ENCODE measurements at regions not wholly inside any gene's neighbourhood (a gene's known extent, or its start where the extent isn't known, plus 50 kb on each side); places are given as distances from the start of the nearest gene placed in this dataset.

GRCh38 chr9:81377921-81378320, 311.4 kb downstream of the TLE1 start:
- CTCF ChIA-PET, result interaction anchor here (1.3 kb wide), 1 partner anchor 20 kb away, joined by 3 read pairs; no protein-coding TSS in a partner anchor
- Histone ChIP-seq H3K27ac (ENCODE audit: low read depth, low read length) (no peak overlapping the region), H3K36me3 (ENCODE audit: insufficient read depth, low read length) (no peaks in the 10 kb centered on the region), H3K4me1 (ENCODE audit: insufficient read depth, low read length) (no peaks in the 10 kb centered on the region), H3K27me3 (ENCODE audit: insufficient read depth, low read length, poor library complexity, severe bottlenecking) (no peaks in the 10 kb centered on the region), H3K9me3 (ENCODE audit: low read length) (no peaks in the 10 kb centered on the region), H3K4me3 (ENCODE audit: low read length) (no peak overlapping the region)
- POLR2A ChIA-PET, result no interaction called here
- H3K36me3 Mint-ChIP-seq, result no peaks in the 10 kb centered on the region
- no peak for DNase-seq
- H3K27ac Mint-ChIP-seq, result no peak overlapping the region
- H3K4me1 Mint-ChIP-seq, result no peaks in the 10 kb centered on the region
- H3K9me3 Mint-ChIP-seq, result peaks cover 0 to 24% (median 4%) of the 10 kb centered on the region in 5 donors
- no peak overlapping the region for H3K4me3 Mint-ChIP-seq
- no peaks in the 10 kb centered on the region for H3K27me3 Mint-ChIP-seq

- no peak for DNase-seq
- Histone ChIP-seq H3K27me3 (ENCODE audit: insufficient read depth, low read length, poor library complexity, severe bottlenecking) (no peaks in the 10 kb centered on the region), H3K4me3 (ENCODE audit: low read length) (no peak overlapping the region), H3K4me1 (ENCODE audit: insufficient read depth, low read length) (no peaks in the 10 kb centered on the region), H3K9me3 (ENCODE audit: low read length) (no peaks in the 10 kb centered on the region), H3K36me3 (ENCODE audit: insufficient read depth, low read length) (no peaks in the 10 kb centered on the region), H3K27ac (ENCODE audit: low read depth, low read length) (no peak overlapping the region)
- no peak overlapping the region for H3K27ac Mint-ChIP-seq
- peaks cover 0 to 25% (median 4%) of the 10 kb centered on the region in 5 donors for H3K9me3 Mint-ChIP-seq
- H3K27me3 Mint-ChIP-seq, result no peaks in the 10 kb centered on the region
- H3K36me3 Mint-ChIP-seq, result no peaks in the 10 kb centered on the region
- POLR2A ChIA-PET, result no interaction called here
- no peak overlapping the region for H3K4me3 Mint-ChIP-seq
- H3K4me1 Mint-ChIP-seq, result no peaks in the 10 kb centered on the region
- CTCF ChIA-PET, result interaction anchor here (1.3 kb wide), 1 partner anchor 20 kb away, joined by 3 read pairs; no protein-coding TSS in a partner anchor
These were observed 312.0 kb downstream of the TLE1 start for GRCh38 chr9:81377320-81377719.

DNA sequence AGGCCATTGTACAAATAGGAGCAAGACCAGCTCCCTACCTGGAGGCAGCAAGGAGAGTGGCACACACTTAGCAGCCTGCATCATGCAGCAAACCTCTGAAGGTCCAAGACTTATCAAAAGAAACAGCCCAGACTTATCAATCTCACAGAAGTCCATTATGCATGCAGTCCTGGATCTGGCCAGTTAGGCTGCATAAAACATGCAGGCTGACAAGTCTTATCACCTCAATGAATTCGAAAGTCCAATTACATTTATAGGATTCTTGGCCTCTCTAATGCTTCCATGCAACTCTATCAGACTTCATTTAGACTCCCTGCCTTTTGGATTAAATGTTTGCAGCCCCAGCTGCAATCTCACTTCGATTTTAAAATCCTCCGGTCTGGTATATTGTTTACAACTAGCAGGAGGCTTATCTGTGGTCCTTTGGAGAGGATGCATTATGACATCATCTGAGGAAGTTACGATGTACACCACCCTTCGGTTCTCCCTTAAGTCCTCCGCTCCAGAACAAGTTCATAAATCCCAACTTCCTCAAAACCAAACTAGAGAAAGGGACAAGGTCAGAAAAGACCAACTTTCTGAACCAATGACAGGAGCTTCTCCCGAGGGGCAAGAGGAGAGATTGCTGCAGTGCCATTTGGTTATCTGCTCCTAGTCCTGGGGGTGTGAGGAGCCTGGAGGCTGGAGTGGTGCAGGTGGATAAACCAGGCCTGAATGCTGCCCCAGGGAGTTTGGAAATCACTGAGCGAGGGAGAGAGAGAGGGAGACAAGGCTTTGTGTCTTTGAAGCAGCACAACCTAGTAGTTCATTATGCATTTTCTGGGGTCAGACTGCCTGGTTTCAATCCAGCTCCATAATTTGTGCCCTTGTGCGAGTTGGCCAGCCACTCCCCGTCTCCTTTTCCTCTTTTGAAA, 313.9 kb downstream of the TLE1 start:
- H3K9me3 ChIP-seq (ENCODE audit: low read length), result no peaks in the 10 kb centered on the region
- H3K36me3 ChIP-seq (ENCODE audit: insufficient read depth, low read length), result no peaks in the 10 kb centered on the region
- ChIA-PET POLR2A (no interaction called here), CTCF (no interaction called here)
- no peak overlapping the region for H3K4me3 ChIP-seq (ENCODE audit: low read length)
- Mint-ChIP-seq H3K4me3 (no peak overlapping the region), H3K27ac (no peak overlapping the region), H3K27me3 (no peaks in the 10 kb centered on the region), H3K4me1 (no peaks in the 10 kb centered on the region), H3K36me3 (no peaks in the 10 kb centered on the region), H3K9me3 (peaks cover 0 to 33% (median 3%) of the 10 kb centered on the region in 5 donors)
- H3K4me1 ChIP-seq (ENCODE audit: insufficient read depth, low read length), result no peaks in the 10 kb centered on the region
- no peaks in the 10 kb centered on the region for H3K27me3 ChIP-seq (ENCODE audit: insufficient read depth, low read length, poor library complexity, severe bottlenecking)
- H3K27ac ChIP-seq (ENCODE audit: low read depth, low read length), result no peak overlapping the region
- DNase-seq, result no peak

DNA sequence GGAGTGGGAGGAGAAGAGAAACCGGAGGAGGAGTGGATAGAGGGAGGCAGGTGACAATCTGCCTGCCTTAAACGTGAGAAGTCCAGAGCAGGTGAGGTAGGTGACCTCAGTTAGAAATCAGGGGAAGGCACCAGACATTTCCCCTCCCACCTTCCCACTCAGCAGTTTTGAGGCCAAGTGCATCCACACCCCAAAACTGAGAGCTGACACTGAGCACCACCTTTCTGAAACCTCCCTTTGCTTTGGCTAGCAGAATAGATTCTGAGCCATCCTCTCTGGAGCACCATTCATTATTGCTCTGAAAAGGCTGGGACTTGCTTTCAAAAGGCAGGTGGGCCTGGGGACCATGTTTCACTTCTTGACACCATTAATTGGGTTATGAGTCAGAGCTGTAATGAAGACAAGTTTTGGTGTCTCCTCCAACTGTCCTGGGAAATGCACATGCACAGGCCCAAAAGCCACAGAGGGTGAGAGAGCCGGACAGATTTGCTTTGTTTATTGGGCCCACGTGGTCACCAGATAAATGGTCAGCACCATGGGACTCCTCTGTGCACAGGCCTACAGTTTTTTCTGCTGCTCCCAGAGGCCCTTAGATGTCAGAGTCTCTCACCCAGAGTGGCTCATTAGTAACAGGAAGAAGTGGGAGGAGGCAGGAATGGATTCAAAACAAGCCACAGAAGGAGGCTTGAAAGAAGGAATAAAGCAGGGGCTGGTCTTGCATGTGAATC, 314.7 kb downstream of the TLE1 start:
- H3K4me1 Mint-ChIP-seq, result no peaks in the 10 kb centered on the region
- no peak overlapping the region for H3K27ac Mint-ChIP-seq
- CTCF ChIA-PET, result no interaction called here

GRCh38 chr9:81373294-81373693, 316.1 kb downstream of the TLE1 start:
- POLR2A ChIA-PET, result no interaction called here
- H3K4me3 ChIP-seq (ENCODE audit: low read length), result no peak overlapping the region
- Mint-ChIP-seq H3K4me1 (no peaks in the 10 kb centered on the region), H3K27me3 (no peaks in the 10 kb centered on the region), H3K27ac (no peak overlapping the region), H3K36me3 (no peaks in the 10 kb centered on the region), H3K4me3 (no peak overlapping the region), H3K9me3 (peaks cover 0 to 25% (median 2%) of the 10 kb centered on the region in 5 donors)
- no peak overlapping the region for H3K27ac ChIP-seq (ENCODE audit: low read depth, low read length)
- no peaks in the 10 kb centered on the region for H3K9me3 ChIP-seq (ENCODE audit: low read length)
- H3K36me3 ChIP-seq (ENCODE audit: insufficient read depth, low read length), result no peaks in the 10 kb centered on the region
- no peaks in the 10 kb centered on the region for H3K4me1 ChIP-seq (ENCODE audit: insufficient read depth, low read length)
- CTCF ChIA-PET, result no interaction called here
- H3K27me3 ChIP-seq (ENCODE audit: insufficient read depth, low read length, poor library complexity, severe bottlenecking), result no peaks in the 10 kb centered on the region
- no peak for DNase-seq

More for the DNA sequence above, 314.7 kb downstream of the TLE1 start:
- no peaks in the 10 kb centered on the region for H3K36me3 Mint-ChIP-seq
- no peak overlapping the region for H3K4me3 Mint-ChIP-seq
- no peaks in the 10 kb centered on the region for H3K4me1 ChIP-seq (ENCODE audit: insufficient read depth, low read length)
- POLR2A ChIA-PET, result no interaction called here
- no peak for DNase-seq
- H3K27ac ChIP-seq (ENCODE audit: low read depth, low read length), result no peak overlapping the region
- no peak overlapping the region for H3K4me3 ChIP-seq (ENCODE audit: low read length)
- H3K27me3 ChIP-seq (ENCODE audit: insufficient read depth, low read length, poor library complexity, severe bottlenecking), result no peaks in the 10 kb centered on the region
- H3K9me3 Mint-ChIP-seq, result peaks cover 0 to 33% (median 2%) of the 10 kb centered on the region in 5 donors
- H3K36me3 ChIP-seq (ENCODE audit: insufficient read depth, low read length), result no peaks in the 10 kb centered on the region
- H3K27me3 Mint-ChIP-seq, result no peaks in the 10 kb centered on the region
- H3K9me3 ChIP-seq (ENCODE audit: low read length), result no peaks in the 10 kb centered on the region

DNA sequence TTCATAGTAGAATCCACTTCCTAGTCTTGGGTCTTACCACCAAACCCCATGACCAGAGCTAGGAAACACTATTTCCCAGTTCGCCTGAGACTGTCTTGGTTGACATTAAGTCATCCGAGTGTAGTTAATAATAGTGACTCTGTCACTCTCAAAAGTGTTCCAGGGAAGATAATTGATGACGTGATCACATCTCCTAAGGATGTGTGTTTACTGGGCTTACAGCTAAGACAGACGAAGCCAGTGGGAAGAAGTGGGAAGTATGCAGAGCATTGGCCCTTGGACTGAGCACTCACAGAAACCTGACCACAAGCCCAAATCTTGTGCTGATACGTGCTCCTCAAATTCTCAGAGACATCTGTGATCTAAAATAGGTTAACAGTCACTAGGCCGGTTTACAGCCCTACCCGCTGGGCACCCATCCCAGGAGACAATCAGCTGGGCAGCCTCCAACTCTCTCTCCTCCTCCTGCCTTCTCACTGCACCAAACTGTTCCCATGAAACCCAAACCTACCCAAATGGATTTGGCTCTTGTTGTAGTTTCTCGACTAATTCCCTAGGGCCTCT, 316.6 kb downstream of the TLE1 start:
- Histone ChIP-seq H3K9me3 (ENCODE audit: low read length) (no peaks in the 10 kb centered on the region), H3K36me3 (ENCODE audit: insufficient read depth, low read length) (no peaks in the 10 kb centered on the region), H3K4me1 (ENCODE audit: insufficient read depth, low read length) (no peaks in the 10 kb centered on the region), H3K27me3 (ENCODE audit: insufficient read depth, low read length, poor library complexity, severe bottlenecking) (no peaks in the 10 kb centered on the region), H3K4me3 (ENCODE audit: low read length) (no peak overlapping the region), H3K27ac (ENCODE audit: low read depth, low read length) (no peak overlapping the region)
- Mint-ChIP-seq H3K27ac (no peak overlapping the region), H3K4me1 (no peaks in the 10 kb centered on the region), H3K27me3 (no peaks in the 10 kb centered on the region), H3K36me3 (no peaks in the 10 kb centered on the region), H3K9me3 (peaks cover 0 to 21% (median 2%) of the 10 kb centered on the region in 5 donors), H3K4me3 (no peak overlapping the region)
- DNase-seq, result no peak
- CTCF ChIA-PET, result no interaction called here
- POLR2A ChIA-PET, result no interaction called here

DNA sequence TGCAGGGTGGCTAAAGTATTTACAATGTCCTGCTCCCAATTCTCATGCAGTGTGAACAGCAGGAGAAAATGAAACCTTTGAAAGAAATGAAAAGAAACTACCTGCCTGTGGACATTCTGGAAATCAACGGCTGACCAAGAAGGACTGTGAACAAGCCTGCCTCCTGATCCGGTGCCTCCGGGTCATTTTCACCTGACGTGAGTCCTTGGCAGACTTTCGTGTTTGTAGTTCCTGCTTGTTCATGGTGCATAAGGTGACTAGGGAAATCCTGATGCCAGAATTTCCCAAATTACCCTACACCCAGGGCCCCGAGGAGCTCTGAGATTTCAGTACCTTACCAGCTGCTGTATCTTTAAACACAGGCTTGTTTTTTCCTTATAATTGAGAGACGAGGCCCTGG, 317.5 kb downstream of the TLE1 start:
- H3K36me3 Mint-ChIP-seq, result no peaks in the 10 kb centered on the region

GRCh38 chr9:81370650-81371049, 318.7 kb downstream of the TLE1 start:
- no peak overlapping the region for H3K27ac Mint-ChIP-seq
- Histone ChIP-seq H3K9me3 (ENCODE audit: low read length) (no peaks in the 10 kb centered on the region), H3K27me3 (ENCODE audit: insufficient read depth, low read length, poor library complexity, severe bottlenecking) (no peaks in the 10 kb centered on the region), H3K27ac (ENCODE audit: low read depth, low read length) (no peak overlapping the region), H3K36me3 (ENCODE audit: insufficient read depth, low read length) (no peaks in the 10 kb centered on the region), H3K4me3 (ENCODE audit: low read length) (no peak overlapping the region), H3K4me1 (ENCODE audit: insufficient read depth, low read length) (no peaks in the 10 kb centered on the region)
- no peaks in the 10 kb centered on the region for H3K27me3 Mint-ChIP-seq
- H3K4me3 Mint-ChIP-seq, result no peak overlapping the region
- CTCF ChIA-PET, result no interaction called here
- H3K9me3 Mint-ChIP-seq, result peaks cover 4 to 26% (median 10%) of the 10 kb centered on the region in 5 donors
- DNase-seq, result no peak
- H3K4me1 Mint-ChIP-seq, result no peaks in the 10 kb centered on the region
- H3K36me3 Mint-ChIP-seq, result no peaks in the 10 kb centered on the region
- POLR2A ChIA-PET, result no interaction called here

More for the DNA sequence above, 317.5 kb downstream of the TLE1 start:
- no peaks in the 10 kb centered on the region for H3K27me3 ChIP-seq (ENCODE audit: insufficient read depth, low read length, poor library complexity, severe bottlenecking)
- H3K4me1 ChIP-seq (ENCODE audit: insufficient read depth, low read length), result no peaks in the 10 kb centered on the region
- peaks cover 2 to 20% (median 5%) of the 10 kb centered on the region in 5 donors for H3K9me3 Mint-ChIP-seq
- no peak overlapping the region for H3K27ac Mint-ChIP-seq
- H3K27ac ChIP-seq (ENCODE audit: low read depth, low read length), result no peak overlapping the region
- H3K27me3 Mint-ChIP-seq, result no peaks in the 10 kb centered on the region
- H3K4me3 ChIP-seq (ENCODE audit: low read length), result no peak overlapping the region
- ChIA-PET CTCF (no interaction called here), POLR2A (no interaction called here)
- no peaks in the 10 kb centered on the region for H3K9me3 ChIP-seq (ENCODE audit: low read length)
- H3K36me3 ChIP-seq (ENCODE audit: insufficient read depth, low read length), result no peaks in the 10 kb centered on the region
- no peak for DNase-seq
- H3K4me1 Mint-ChIP-seq, result no peaks in the 10 kb centered on the region
- no peak overlapping the region for H3K4me3 Mint-ChIP-seq
